ENCODE measurements at regions not wholly inside any gene's neighbourhood (a gene's known extent, or its start where the extent isn't known, plus 50 kb on each side); places are given as distances from the start of the nearest gene placed in this dataset.
"Not testable (repeated sequence)": the region's sequence is repeated elsewhere in the genome, so short reads cannot be mapped to it uniquely, and the experiment has no call there.

GRCh38 chr2:175872721-175873120, 129.3 kb downstream of the LNPK start:
- no peak for DNase-seq

GRCh38 chr2:175872005-175872348, 130.1 kb downstream of the LNPK start:
- no peak for DNase-seq

DNA sequence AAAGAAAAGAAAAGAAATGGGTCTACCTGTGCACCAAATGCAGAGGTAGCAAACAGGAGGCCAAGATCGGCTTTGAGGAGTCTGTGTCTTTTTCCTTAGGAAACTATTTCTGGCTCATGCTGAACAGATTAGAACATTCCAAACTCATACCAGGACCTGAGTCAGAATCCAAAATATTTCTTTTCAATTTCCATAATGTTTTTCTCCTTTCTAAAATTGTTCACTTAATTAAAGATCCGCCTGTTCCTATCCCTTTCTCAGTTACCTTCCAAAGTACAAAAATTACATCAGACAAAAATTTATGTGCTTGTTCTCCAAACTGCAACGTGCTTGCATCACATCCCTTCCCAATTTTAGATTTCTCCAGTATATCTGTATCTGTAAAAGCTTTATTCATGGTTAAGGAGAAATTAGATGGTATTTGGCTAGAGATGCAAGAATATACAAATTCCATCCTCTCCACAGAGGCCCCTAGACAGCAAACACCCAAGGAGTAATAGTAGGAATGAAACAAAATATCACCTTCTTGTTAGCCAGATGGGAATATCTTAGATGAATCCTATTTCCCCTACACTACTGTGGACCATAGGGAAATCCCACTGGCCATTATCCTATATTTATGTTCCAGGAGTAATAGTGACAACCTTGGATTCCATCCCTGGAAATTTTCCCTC, 130.6 kb downstream of the LNPK start:
- DNase-seq, result no peak

DNA sequence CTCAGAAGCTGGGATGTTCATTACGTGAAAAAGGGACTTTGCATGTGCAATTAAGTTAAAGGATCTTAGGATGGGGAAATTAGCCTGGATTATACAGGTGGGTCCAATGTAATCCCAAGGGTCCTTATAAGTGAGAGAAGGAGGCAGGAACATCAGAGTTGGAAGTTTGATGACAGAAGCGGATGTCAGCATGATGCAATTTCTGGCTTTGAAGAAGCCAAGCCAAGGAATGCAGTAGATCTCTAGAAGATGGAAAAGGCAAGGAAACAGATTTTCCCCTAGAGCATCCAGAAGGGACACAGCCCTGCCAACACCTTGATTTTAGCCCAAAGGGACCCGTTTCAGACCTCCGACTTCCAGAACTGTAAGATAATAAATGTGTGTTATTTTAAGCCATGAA, 136.4 kb downstream of the LNPK start:
- DNase-seq, result no peak

DNA sequence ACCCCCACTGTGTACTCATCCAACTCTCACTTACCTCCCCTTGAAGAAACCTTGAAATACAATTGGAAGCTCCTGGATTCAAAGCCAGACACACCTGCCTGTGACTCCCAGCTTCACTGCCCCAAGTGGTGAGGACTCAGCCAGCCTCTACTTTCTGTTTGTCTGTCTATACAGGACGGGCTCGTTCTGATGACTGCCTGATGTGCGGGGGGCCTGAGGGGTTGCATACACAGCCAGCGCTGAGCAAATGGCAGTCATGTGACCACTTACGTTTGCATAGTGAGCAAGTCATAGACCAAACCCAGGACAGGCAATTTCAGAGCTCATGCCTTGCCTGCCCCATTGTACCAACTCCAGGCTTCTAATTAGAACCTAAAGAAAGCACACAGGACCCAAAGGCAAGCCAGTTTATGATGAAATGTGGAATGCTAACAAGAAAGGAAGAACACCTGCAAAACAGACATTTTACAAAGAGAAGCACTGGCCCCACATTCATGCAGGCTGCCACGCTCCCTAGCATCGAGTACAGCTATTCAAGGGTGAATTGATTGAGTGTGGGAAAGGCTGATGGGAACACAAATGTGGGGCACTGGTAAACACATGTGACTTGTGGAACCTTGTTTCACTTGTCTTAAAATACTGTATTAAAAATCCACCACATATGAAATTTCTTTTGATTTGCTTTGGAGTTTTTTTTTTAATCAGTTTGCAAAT, 137.8 kb downstream of the LNPK start:
- DNase-seq, result no peak

DNA sequence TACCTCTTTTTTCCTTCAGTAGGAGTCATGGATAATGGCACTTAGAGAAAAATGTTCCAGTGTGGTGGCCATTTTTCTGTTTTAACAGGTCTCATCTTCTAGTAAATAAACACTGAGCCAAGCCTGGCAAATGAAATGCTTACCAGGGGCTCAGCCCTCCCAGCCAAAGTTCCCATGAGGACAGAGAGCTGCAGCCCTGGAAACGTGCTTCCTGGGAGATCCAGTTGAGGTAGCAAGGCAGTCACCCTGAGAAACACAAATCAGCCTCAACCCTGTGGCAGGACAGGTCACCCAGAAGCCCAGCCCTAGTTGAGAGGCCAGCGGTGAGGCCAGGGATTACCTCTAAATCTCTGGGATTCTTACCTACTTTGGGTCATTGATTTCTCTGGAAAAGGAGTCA, 140.1 kb downstream of the LNPK start:
- no peak for DNase-seq

- peak; percentile 24 for DNase-seq
Measured at GRCh38 chr2:175855794-175856453, 146.1 kb downstream of the LNPK start.

- DNase-seq, result no peak
Measured at GRCh38 chr2:175855236-175855635, 146.8 kb downstream of the LNPK start.

DNA sequence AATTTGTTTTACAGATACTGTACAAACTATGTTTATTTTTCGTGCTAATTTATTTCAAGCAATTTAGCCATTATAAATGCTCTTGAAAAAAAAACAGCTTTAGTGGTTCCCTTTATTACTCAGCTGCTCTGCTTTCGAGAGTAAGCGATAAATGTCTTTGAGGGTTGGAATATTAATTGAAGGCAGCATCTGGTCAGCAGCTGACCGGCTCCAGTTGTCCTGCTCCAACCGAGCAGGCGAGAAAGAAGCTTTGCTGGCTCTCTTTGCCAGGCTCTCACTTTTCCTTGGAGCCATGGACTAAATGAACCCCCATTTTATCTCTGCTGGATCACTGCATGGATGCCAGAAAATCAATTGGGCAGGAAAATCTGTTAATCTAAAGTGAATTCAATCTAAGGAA, 147.4 kb downstream of the LNPK start:
- DNase-seq, result no peak

GRCh38 chr2:175854129-175854528, 147.9 kb downstream of the LNPK start:
- peak; percentile 57 for DNase-seq

- no peak for DNase-seq
Measured at GRCh38 chr2:175853616-175853890, 148.5 kb downstream of the LNPK start.

DNA sequence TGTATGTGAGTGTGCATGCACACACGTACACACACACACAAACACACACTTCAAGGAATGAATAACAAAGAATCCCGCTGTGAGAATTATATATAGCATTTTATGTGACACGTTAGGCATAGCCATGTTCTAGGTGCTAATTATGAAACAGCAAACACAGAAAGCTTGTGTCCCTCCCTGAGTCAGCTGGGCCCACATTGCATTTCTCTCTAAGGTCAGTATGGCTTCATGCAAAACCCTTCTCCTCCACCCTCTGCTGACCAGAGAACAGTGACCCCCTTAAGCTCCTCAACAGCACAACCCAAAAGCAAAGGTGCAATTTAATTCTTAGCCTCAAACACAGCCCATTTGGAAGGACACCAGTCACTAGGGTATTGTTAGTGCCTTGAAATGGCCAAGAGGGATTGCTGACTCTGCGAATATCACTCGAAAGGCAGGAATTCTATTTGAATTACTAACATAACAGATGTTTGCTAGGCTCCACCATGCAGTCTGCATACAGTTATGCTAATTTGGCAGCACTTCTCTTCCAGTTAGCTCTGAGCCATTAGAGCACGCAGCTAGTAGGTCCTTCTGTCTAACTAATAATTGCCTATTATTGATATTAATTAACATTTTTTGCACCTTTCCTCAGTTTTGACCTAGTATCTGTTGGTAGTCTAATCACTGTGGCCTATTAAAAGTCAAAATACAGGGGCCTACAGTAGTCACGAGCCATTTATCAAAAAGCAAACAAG, 149.0 kb downstream of the LNPK start:
- DNase-seq, result peak; percentile 92

- no peak for DNase-seq
Measured at GRCh38 chr2:175847128-175847527, 154.9 kb downstream of the LNPK start.

- DNase-seq, result no peak
Measured at GRCh38 chr2:175844169-175844568, 157.9 kb downstream of the LNPK start.

DNA sequence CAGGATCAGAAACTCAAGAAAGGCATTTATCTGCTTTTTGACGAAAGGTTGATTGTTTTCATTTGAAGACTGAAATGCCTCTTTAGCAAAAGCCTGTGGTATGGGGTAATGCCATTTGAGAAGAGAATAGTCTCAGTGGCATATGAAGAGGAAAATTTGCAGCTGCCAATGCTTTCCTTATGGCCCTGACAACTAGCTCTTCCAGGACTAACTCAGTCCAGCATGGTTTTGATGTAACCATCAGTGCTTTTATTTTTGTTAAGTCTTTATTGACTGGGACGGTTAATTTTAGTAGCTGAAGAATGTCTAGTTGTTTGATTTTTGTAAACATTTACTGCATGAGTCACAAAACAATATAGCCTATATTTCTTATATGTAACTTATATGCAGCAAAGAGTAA, 158.4 kb downstream of the LNPK start:
- DNase-seq, result no peak

DNA sequence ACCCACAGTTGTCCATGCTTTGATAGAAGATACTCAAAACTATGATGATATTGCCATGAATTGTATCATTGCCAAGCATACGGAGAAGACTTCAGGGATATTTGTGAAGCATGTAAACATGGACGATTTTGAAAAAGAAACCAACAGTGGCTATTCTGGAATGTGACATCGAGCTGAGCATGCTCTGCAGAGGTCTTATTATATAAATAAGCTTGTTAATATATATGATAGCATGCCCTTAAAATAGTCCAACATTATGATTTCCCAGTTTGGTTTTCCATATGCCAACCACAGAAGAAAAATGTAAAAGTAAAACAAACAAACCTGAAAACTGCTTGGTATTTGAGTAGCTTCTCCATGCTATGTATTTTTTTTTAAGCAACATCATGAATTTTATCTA, 159.1 kb downstream of the LNPK start:
- no peak for DNase-seq

DNA sequence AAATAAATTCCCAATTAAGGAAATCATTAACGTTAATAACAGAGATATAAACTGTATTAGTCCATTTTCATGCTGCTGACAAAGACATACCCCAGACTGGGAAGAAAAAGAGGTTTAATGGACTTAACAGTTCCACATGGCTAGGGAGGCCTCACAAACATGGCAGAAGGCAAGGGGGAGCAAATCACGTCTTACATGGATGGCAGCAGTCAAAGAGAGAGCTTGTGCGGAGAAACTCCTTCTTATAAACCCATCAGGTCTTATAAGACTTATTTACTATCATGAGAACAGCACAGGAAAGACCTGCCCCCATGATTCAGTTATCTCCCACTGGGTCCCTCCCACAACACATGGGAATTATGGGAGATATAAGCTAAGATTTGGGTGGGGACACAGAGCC, 161.3 kb downstream of the LNPK start:
- not testable (repeated sequence) for DNase-seq

GRCh38 chr2:175840256-175840655, 161.8 kb downstream of the LNPK start:
- no peak for DNase-seq

DNA sequence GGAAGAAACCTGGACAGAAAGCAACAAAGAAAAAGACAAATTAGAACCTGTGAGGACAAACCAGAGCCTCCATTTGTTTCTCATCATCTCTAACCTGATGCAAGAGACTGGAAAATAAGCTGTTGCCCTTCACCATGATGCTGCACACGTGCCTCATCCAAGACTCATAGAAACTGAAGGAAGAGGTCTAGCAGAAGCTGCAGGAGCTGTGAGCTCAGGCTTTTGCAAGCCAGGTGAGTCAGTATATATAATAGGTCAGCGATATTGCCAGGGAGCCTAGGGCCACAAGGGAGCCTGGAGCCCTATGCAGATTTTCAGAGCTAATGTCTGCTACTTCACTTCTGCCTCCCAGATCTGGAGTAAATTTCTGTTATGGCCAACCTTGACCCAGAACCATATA, 163.1 kb downstream of the LNPK start:
- no peak for DNase-seq

GRCh38 chr2:175837046-175837445, 165.0 kb downstream of the LNPK start:
- no peak for DNase-seq

- no peak for DNase-seq
Measured at GRCh38 chr2:175836361-175836760, 165.7 kb downstream of the LNPK start.

DNA sequence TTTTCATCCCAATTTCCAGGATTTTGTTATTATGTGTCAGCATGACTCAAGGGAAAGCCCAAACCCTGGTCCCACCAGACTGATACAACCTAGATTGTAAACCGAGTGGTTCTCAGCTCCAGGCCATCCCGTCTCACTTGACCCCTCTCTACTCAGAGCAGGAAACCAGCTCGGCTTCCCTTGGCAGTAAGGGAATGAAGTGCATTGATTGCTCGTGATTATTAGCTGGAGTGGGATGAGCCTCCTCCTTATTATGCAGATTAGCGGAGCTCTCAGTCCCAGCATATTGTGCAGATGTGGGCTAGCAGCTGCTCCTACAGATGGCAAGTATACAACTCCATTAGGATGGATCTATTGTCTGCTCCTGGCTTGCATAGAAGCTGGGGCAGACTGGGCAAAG, 167.6 kb downstream of the LNPK start:
- peak; percentile 91 for DNase-seq

- no peak for DNase-seq
Measured at GRCh38 chr2:175832866-175833265, 169.2 kb downstream of the LNPK start.

- DNase-seq, result no peak
Measured at GRCh38 chr2:175829741-175830140, 172.3 kb downstream of the LNPK start.

All from NCI-H1694 treated with DMSO at 0.1 percent for 48 hours (cell line).